HG02623 (cell line): ENCODE measurements at regions not wholly inside any gene's neighbourhood (a gene's known extent, or its start where the extent isn't known, plus 50 kb on each side); places are given as distances from the start of the nearest gene placed in this dataset.

Experiments used
- ATAC-seq: cut with Tn5 transposase; IDR thresholded peaks from one replicate; pipeline ENCODE4 v1.9.1; 2021; ENCODE audit warnings: moderate library complexity; ENCODE audit not compliant: unreplicated experiment

DNA sequence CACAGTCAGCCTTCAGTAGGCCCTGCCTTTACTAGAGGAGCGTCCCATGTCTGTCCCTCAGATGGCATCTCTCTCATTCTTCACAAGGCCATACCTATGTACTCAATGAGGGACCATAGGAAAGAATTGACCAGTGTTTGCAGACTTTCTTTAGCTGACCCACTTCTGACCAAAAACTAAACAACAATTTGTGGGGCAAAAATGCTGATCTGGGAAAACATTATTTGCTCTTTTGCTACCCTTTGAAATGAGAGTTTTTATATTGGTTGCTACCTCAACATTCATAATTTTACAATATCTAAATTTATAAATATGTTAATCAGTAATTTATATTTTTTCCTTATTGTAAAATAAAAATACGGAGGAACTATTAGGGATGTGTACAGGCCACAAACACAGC lies 539.4 kb upstream of the GJE1 start:
- ATAC-seq = no peak

DNA sequence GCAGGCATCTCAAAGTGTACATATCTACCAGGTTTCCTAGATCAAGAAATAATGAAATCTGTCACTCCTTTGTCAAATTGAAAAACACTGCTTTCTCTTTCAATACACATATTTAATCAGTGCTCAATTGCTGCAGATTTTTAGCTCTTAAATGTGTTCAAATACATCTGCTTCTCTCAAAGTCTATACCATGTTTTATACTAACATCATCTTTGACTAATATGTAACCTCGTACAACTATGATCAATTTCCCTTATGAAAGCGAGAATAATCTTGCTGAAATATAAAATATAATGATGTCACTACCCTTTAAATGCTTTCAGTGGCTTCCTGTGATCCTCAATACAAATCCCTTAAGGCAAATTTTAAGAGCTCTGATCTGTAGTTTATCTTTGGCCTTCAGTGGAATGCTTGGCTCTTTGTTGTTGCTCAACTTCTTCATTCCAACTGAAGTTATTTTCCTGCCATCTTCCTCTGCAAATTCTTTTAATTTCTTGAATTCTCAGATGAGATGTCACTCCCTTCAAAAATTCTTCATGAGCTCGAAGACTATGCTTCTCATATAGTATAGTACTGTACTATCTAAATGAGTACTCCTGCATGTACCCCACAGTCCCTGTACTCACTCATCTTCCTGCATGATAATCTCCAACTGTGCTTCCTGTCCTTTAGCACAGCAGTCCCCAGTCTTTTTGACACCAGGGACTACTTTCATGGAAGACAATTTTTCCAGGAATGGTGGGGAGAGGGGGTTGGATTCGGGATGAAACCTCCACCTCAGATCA lies 545.1 kb upstream of the GJE1 start:
- no peak for ATAC-seq

DNA sequence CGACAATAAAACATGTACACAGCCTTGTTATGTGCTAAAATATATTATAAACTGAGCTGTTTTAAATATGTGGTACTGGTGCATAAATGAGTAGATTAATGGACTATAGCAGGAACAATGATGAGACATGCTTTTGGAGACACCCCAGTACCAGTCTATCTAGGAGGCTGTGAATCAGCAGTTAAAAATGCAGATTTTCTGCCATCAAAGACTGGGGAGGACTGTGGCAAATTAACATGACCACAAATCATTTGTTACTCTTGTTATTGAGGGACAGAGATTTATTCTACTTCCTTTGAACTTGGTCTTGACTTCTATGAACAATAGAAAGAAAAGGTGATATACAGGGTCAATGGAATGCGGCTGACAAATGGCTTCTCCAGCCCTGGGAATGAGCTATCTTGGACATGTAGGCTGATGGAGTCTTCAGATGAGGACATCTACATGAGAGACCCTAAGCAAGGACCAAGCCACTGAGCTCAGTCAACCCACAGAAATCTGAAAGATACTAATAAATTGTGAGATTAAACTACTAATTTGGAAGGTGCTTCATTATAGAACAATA lies 551.7 kb upstream of the GJE1 start:
- ATAC-seq = no peak

DNA sequence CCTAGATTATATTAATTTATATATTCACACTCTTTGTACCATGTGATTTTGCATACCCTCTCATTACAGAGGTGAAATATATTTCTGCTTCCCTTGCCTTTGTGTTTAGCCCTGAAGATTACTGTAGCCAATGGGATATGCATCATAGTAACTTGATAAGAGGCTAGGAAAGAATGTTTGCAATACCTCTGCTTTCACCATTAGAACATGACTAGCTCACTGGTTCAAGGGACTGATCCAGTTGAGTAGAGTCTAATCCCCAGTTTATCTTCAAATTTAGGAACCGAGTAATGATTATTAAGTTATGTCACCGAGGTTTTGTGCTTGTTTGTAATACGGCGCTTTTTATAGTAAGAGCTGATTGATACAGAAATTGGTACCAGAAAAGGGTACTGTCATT lies 552.6 kb upstream of the GJE1 start:
- ATAC-seq = no peak

DNA sequence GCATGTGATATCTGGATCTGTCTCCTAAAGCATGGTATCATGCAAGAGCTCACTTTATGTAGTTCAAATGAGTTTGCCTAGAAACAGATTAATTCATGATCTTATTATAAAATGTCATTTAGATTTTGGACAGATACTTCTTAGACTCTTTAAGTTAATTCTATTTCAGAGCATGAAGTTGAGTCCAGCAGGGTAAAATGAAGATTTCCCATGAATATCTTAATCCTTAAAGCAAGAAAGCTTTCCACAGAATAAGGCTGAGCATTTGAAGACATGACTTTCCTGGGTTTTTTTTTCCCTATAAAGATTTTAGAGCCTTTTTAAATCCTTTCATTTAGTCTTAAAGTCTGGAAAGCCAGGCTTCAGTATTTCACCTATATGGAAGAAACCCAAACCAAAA lies 556.0 kb upstream of the GJE1 start:
- no peak for ATAC-seq

DNA sequence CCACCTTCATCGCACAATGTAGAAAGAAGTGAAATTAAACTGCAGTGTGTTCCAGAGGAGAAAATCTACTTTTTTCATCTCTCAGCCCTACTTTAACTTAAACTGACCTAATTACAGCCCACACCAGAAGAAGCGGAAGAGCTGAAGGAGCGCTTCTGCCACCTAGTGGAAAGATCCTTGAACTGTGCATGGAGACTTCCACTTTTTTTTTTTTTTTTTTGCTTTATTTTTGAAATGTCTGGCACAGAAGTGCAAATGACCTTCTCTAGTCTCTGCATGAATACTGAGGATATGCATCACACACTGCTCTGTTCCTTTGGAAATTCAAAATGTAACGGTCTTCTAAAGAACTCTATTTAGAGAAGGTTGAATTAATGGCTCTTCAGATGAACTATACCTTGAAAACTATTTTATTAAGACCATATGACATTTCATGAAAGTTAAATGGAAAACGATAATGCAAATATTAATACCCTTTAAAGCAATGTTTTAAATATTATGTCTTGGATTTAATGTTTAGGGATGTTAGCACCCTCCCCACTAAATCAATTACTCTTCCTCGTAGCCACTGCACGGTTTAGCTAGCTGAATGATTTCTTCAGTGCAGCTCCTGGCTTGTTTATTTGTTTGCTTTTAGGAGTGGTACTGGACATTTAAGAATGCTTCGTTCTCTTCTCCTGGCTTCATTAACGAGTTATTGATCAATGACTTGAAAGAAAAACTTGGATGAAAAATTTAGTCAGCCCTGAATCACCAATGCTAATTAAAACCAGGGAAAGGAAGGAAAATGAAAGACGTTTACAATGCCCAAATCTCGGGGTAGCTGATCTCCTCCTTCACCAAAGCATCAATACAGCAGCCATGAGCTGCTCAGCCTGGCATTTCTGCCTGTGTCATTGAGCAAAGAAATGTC lies 569.6 kb upstream of the GJE1 start:
- peak; percentile 92 for ATAC-seq

DNA sequence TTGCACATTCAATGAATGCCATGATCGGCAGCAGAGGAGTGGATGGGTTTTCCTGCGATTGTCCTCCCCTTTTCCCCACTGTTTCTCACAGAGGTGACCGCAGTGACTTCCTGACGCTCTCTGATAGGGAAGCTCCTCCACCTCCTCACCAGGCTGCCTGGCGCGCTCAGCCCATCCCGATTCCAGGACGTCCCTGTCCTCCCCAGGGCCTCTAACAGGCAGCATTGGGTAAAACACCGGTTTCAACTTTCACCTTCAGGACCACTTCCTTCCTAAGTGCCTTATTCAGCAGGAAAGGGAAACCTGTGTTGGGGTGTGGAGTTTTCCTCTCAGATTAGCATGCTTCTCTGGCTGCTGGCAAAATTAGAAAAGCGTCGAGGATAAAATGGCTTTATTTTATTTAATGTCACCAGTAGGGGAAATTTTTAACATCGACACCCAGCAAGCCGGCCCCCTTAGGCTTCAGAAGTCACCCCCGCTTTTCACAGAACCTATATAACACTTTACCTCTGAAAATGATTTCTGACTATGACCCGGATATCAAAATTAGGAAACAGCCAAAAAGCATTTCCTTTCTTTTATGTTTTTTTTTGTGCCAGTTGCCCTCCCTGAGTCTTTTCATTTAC lies 570.4 kb upstream of the GJE1 start:
- ATAC-seq = peak; percentile 17

DNA sequence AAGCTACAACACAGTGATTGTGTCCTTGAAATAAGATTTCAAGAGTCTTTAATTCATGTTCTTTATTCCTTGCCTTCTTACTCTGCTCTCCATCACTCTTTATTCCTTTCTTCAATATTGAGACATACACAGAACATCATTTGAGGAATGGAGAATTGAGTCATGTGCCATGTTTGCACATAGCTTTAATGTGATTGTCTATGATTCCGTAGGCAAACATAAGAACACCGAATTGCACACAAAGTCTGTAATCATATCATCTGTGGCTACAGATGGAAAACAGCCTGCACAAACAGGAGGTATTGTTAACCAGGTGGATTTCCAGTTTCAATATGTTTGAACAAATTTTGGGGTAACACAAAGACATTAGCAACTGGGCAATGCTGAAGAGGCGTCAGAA lies 571.6 kb upstream of the GJE1 start:
- no peak for ATAC-seq

DNA sequence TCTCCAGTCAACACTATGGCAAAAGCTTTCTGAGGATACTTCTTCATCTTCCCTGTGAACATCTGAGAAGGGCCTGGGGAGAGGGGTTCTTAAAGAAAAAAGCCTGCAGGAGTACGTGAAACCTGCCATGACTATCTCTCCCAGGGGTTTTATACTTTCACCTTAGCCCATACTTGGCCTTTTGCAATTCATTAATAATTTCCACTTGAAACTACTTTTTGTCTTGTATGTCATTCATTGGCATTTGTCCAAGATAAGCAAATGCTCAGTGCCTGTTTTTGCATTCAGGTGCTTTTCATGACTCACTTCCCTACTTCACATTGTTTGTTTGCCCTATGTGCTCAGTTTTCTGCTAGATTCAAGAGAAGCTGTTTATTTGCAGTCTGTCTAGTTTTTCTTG lies 580.3 kb upstream of the GJE1 start:
- peak; percentile 77 for ATAC-seq

DNA sequence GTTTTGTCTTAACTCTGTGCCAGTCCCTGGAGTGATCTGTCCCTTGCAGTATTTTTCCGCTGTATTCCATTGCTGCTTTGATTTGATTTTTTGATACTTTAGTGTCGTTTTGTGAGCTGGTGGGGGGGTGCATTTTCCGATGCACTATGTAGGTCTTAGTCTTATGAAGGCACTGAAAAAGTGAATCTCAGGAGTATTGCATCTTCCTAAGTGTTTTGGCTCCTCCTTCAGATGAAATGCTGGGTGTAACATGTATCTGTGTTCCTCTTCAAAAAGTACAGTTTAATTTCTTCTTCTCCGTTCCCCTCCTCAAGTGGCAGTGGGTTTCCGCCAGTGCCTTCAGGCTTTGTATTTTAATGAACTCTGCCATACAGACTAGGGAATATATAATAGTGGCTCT lies 580.7 kb upstream of the GJE1 start:
- ATAC-seq = no peak

DNA sequence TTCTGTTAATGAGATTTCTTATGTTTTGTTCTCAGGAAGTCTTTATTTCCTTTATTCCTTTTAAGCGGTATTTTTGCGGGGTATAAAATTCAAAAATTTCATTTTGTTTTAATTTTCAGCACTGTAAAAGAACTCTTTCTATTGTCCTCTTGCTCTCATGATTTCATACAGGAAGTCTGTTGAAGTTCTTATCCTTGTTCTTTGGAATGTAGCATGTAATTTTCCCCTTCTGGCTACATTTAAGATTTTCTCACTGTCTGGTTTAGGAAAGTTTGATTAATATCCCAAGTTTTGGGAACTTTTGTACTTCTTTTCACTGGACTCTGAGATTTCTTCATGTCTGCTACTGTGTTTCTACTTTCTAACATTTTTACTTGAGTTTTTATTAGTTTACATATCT lies 581.4 kb upstream of the GJE1 start:
- no peak for ATAC-seq

DNA sequence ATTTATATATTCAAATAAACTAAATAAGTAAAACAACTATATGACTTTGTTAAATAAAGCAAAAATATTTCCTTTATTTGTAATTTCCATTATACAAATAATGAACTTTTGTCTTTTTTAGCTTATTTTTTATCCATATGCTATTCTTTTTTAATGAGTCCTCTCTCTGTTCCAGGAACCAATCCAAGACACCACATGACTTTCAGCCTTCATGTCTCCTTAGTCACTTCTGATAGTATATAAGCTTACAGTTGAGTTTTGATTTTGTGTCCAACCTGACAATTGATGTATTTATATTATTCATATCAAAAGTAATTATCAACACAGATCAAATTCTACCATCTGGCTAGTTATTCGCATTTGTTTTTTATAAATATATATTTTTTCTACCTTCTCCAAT lies 582.3 kb upstream of the GJE1 start:
- no peak for ATAC-seq

DNA sequence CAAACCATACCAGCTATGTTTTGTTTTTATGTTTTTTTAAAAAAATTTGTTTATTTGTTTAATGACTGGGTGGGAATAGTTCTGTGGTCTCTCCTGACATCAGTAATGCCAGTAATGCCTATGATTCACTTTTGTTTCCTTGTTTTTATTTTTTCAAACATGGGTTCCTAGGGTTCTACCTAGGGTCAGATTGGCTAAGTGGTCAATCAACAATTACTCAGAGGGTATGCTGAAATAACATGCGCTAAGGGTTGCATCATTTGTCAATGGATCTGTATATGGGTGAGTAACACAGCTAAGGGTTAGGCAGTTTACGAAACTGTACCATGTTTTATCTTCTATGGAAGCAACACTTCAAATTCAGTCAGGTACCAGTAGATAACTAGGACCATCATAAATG lies 583.8 kb upstream of the GJE1 start:
- no peak for ATAC-seq

DNA sequence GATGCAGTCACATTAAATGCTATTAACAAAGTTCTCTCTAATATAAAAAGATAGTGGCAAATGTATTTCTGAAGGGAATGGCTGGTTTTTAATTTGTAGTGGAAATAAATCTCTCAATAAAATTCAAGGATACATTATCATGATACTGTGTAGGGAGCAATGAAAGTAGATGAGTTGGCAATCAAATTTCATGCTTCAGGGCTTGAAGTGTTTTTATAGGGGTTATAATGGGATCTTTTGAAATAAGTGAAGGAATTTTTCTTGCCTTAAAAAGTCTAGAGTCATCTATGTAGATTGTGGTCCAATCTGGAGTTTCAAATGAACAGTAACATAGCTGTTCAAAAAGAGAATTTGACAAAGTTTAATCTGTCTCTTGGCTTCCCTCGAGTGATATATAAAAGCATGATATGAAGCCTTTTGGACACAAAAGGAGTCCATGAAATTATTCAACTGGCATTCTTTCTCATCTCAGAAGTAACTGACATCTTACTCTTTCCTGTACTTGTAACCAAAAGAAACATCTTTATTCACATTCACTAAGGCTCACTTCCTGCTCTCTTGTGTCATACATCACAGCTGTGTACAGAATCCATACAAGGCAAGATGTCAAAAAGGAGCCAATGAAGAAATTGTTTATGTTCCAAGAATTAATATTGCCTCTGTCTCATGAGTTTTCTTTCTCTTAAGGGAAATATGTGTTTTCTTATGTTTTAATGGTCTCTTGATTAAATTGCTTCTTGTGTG lies 591.0 kb upstream of the GJE1 start:
- ATAC-seq = no peak

DNA sequence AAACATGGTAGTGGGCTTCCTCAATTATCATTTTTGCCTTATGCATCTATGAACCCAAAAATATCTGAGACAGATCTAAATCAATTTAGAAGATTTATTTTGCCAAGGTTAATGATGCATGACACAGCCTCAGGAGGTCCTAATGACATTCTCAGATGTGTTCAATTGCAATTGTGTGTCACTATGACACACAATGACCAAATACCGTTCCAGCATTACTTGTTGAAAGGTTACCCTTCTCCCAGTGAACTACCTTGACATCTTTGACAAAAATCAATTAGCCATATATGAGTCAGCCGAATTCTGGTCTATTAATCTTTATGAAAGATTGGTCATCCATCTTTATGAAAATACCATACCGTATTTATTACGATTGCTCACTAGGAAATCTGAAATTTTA lies 592.5 kb upstream of the GJE1 start:
- ATAC-seq = no peak

DNA sequence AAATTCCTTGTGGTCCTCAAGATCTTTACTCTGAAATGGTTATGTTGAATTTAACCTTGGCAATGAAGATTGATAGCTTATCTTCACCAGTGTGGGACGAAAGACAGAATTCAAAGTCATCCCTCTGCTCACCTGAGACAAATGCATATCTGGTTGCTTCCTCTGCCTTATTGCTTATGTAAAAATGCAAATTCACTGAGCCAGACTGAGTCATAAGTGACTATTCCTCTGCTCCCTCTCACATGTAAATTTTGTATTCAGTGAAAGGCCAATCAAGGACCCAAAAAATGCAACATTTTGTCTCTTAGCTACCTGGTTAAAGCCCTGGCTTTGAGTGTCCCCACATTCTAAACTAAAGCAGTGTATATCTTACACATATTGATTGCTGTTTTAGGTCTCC lies 593.1 kb upstream of the GJE1 start:
- ATAC-seq = no peak

DNA sequence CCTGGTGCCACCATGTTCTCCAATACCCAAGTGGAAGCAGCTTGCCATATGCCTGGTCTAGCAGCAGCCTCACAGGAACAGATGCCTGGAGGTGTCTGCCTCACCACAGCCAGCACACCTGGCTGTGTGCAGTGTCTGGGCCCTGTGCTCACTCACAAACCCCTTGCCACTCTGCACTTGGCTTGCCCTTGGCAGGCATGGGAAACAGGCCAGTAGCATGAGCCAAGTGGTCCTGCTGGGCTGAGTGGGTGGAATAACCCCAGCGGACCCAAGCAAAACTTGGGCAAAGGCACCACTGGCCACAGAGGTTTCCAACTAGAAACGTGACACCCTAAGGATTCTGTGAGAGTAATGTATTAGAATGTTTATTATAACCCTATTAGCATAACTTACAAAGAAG lies 600.5 kb upstream of the GJE1 start:
- no peak for ATAC-seq

DNA sequence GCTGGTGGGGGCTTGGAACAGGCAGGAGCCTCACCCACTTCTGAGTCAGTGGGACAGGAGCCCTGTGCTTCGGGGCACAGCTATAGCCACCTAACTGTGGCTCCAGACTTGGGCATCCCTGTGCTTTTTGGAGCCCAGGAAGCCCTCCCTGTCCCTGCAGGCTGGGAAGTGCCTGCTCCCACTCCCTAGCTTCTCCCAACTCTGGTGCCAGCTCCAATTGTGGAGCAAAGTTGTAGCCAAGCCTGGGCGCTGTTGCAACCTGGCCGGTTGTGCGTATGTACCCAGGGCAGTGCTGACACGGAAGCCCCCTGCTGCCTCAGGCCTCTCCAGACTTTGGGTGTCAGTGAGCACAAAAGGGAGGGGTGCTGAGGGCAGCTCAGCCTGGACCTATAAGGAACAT lies 601.7 kb upstream of the GJE1 start:
- ATAC-seq = no peak

DNA sequence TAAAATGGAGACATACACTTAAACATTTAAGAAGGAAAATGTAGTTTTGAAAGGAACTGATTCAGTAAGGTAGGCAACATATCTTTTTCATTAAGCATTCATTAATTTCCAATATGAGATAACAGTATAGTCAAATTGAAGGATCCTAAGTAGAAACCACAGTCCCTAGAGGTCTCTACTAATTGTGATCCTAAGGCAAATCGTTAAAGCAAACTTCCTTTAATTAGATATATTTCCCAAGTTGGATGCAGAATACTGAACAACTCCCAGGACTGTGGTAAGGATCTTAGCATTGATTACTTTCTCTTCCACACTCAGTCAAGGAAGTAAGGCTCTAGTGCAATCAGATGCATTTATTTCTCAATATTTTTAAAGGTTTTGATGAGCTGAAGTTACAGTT lies 604.1 kb upstream of the GJE1 start:
- no peak for ATAC-seq

DNA sequence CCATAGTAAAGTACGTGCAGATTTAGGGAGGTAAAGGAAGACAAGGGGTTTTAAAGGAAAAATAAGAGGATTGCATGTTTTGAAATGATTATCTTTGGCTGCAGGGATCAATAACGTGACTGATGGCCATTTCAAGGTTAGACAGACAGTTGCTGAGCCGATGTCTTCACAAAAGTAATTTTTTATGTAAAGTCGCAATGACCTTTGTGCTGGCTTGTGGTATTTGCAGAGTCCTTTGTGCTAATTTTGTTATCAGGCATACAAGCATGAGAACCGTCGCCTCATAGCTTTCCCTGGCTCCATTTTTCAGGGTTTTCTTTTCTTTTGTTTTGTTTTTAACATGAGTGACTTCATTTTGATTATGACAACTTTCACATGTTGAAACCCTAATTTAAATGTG lies 605.7 kb upstream of the GJE1 start:
- no peak for ATAC-seq

DNA sequence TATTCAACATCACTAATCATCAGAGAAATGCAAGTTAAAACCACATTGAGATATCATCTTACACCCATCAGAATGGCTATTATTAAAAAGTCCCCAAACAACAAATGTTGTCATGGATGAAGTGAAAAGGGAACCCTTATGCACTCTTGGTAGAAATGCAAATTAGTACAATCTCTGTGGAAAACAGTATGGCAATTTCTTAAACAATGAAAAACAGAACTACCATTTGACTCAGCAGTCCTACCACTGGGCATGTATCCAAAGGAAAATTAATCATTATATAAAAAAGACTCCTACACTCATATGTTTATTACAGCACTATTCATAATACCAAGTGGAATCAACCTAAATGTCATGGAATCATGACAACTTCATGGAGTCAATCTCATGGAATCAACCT lies 611.3 kb upstream of the GJE1 start:
- ATAC-seq = no peak
